A549 (cell line): ENCODE measurements at regions not wholly inside any gene's neighbourhood (a gene's known extent, or its start where the extent isn't known, plus 50 kb on each side); places are given as distances from the start of the nearest gene placed in this dataset.

Experiments
- ATAC-seq, 2 experiments: fragments of 200-7000 bp in 1 of 2; fragments of >200 bp in 1 of 2; cut with Nextera tagmentation in 1 of 2; cut with Tn5 transposase in 1 of 2; 3 replicates each; pipeline versions ENCODE4 v1.8.0 to v1.9.1; 2018 to 2020; ENCODE audit warnings: mild to moderate bottlenecking in 1 of 2, moderate library complexity in 1 of 2
- CTCF ChIA-PET: fragments of 300-600 bp; sonication (Branson Sonifier 250); formaldehyde crosslinking; extraction: SDS; loops from one replicate; lab custom pipeline; 2021; ENCODE audit warnings: antibody characterized with exemption, inconsistent platforms; lab: Yijun Ruan, JAX
- POLR2A ChIA-PET: fragments of 350-600 bp; formaldehyde crosslinking; extraction: SDS; loops from one replicate; lab custom pipeline; 2021; ENCODE audit warnings: antibody characterized with exemption, inconsistent platforms; lab: Yijun Ruan, JAX
- DNase-seq, 2 experiments: peaks; one replicate each; pipeline versions ENCODE4 v3.0.0 to v3.0.0-alpha.2; 2011 to 2016; ENCODE audit warnings: low read depth in 1 of 2, low spot score in 1 of 2
- FAIRE-seq: peaks from 2 replicates; lab custom pipeline; 2011; peaks lifted over from hg19 to GRCh38; lab: Jason Lieb, UNC
- H3K27ac ChIP-seq, 2 experiments: fragments of >200 bp; sonication (Bioruptor Twin); formaldehyde crosslinking; 3 replicates each; pipeline ENCODE4 v1.5.1; 2016 to 2017
- H3K4me1 ChIP-seq: fragments of >200 bp; sonication (Bioruptor Twin); formaldehyde crosslinking; 3 replicates; pipeline ENCODE4 v1.6.1; 2016
- H3K4me2 ChIP-seq: fragments of >200 bp; sonication (Bioruptor Twin); formaldehyde crosslinking; 3 replicates; pipeline ENCODE4 v1.6.1; 2016
- H3K4me3 ChIP-seq: fragments of >200 bp; sonication (Bioruptor Twin); formaldehyde crosslinking; 3 replicates; pipeline ENCODE4 v1.5.1; 2016
- H3K9me3 ChIP-seq: fragments of >200 bp; sonication (Bioruptor Twin); formaldehyde crosslinking; 3 replicates; pipeline ENCODE4 v1.6.1; 2016
- CBX8 ChIP-seq: fragments of 200-600 bp; sonication (generic); IDR thresholded peaks from 2 replicates; pipeline ENCODE4 v1.6.1; 2016
- EHF ChIP-seq: fragments of 250-450 bp; sonication (Bioruptor Pico); IDR thresholded peaks from 2 replicates; pipeline ENCODE4 v1.5.0; 2020; ENCODE audit warnings: mild to moderate bottlenecking
- EHMT2 ChIP-seq: fragments of 200-600 bp; sonication (generic); IDR thresholded peaks from 2 replicates; pipeline ENCODE4 v1.6.1; 2016; ENCODE audit warnings: antibody characterized with exemption, low read depth, mild to moderate bottlenecking, moderate library complexity
- EP300 ChIP-seq, 2 experiments: fragments of >200 bp; sonication (Bioruptor Twin); formaldehyde crosslinking; IDR thresholded peaks; 2 replicates in 1 of 2; 3 replicates in 1 of 2; pipeline ENCODE4 v1.6.1; 2016 to 2017
- ESRRA ChIP-seq: fragments of 150-350 bp; IDR thresholded peaks from 2 replicates; pipeline ENCODE4 v1.6.1; 2014; ENCODE audit warnings: mild to moderate bottlenecking, low read length, borderline replicate concordance
- FOSB ChIP-seq: fragments of 250-450 bp; sonication (Bioruptor Pico); IDR thresholded peaks from 2 replicates; pipeline ENCODE4 v1.5.0; 2020; ENCODE audit warnings: mild to moderate bottlenecking, moderate library complexity
- FOSL2 ChIP-seq, 2 experiments: fragments of 450-650 bp in 1 of 2; fragments of >200 bp in 1 of 2; sonication (Bioruptor Twin) in 1 of 2; formaldehyde crosslinking; IDR thresholded peaks; 2 replicates each; pipeline versions ENCODE4 v1.5.0 to v1.6.1; 2016 to 2020; ENCODE audit warnings: mild to moderate bottlenecking in 1 of 2, moderate library complexity in 1 of 2
- FOXS1 ChIP-seq: fragments of 250-450 bp; sonication (Bioruptor Pico); IDR thresholded peaks from 2 replicates; pipeline ENCODE4 v1.5.0; 2020; ENCODE audit warnings: mild to moderate bottlenecking, moderate library complexity
- HDAC2 ChIP-seq: fragments of 200-600 bp; sonication (generic); IDR thresholded peaks from 2 replicates; pipeline ENCODE4 v1.6.1; 2016
- HOXA7 ChIP-seq: fragments of 250-450 bp; sonication (Bioruptor Pico); IDR thresholded peaks from 2 replicates; pipeline ENCODE4 v1.5.0; 2020; ENCODE audit warnings: mild to moderate bottlenecking, moderate library complexity
- HOXB13 ChIP-seq: fragments of 250-450 bp; sonication (Bioruptor Pico); IDR thresholded peaks from 2 replicates; pipeline ENCODE4 v1.5.0; 2020; ENCODE audit warnings: low read depth, mild to moderate bottlenecking, moderate library complexity
- KDM5A ChIP-seq: fragments of 200-600 bp; sonication (generic); IDR thresholded peaks from 2 replicates; pipeline ENCODE4 v1.6.1; 2016; ENCODE audit warnings: antibody characterized with exemption, mild to moderate bottlenecking
- MAFK ChIP-seq: fragments of 450-650 bp; IDR thresholded peaks from 2 replicates; pipeline ENCODE4 v1.6.1; 2014; ENCODE audit not compliant: partially characterized antibody
- NFE2L2 ChIP-seq: fragments of 150-350 bp; conservative IDR thresholded peaks from 2 replicates; pipeline ENCODE4 v1.6.1; 2014; ENCODE audit warnings: low read length
- NR3C1 ChIP-seq: fragments of >200 bp; sonication (Bioruptor Twin); formaldehyde crosslinking; IDR thresholded peaks from 3 replicates; pipeline ENCODE4 v1.6.1; 2017
- PHF8 ChIP-seq: fragments of 200-600 bp; sonication (generic); IDR thresholded peaks from 2 replicates; pipeline ENCODE4 v1.6.1; 2016; ENCODE audit warnings: low read depth, mild to moderate bottlenecking, antibody characterized with exemption, moderate library complexity, borderline replicate concordance
- RARB ChIP-seq: fragments of 250-450 bp; sonication (Bioruptor Pico); IDR thresholded peaks from 2 replicates; pipeline ENCODE4 v1.8.0; 2021; ENCODE audit warnings: mild to moderate bottlenecking, moderate library complexity
- SMC3 ChIP-seq: fragments of >200 bp; sonication (Bioruptor Twin); formaldehyde crosslinking; IDR thresholded peaks from 3 replicates; pipeline ENCODE4 v1.6.1; 2018; ENCODE audit warnings: inconsistent platforms
- ZNF302 ChIP-seq: fragments of 250-450 bp; sonication (Bioruptor Pico); IDR thresholded peaks from 2 replicates; pipeline ENCODE4 v1.9.0; 2021; ENCODE audit warnings: inconsistent platforms, mild to moderate bottlenecking, moderate library complexity
- ZSCAN20 ChIP-seq: fragments of 250-450 bp; sonication (Bioruptor Pico); IDR thresholded peaks from 2 replicates; pipeline ENCODE4 v1.8.0; 2022; ENCODE audit warnings: mild to moderate bottlenecking, moderate library complexity
- WGBS: methylation state at CpG from one replicate; pipeline ENCODE4 v1.1.6; 2017; ENCODE audit errors: missing lambda C conversion rate; 5-methylcytosine and 5-hydroxymethylcytosine counted together
- TF ChIP-seq, protein P1 (sequence below): fragments of >200 bp; sonication (Bioruptor Twin); formaldehyde crosslinking; IDR thresholded peaks from 2 replicates; pipeline ENCODE4 v1.6.1; 2016
- TF ChIP-seq, protein P2 (sequence below): fragments of 250-450 bp; sonication (Bioruptor Pico); IDR thresholded peaks from 2 replicates; pipeline ENCODE4 v1.5.0; 2021; ENCODE audit warnings: mild to moderate bottlenecking, moderate library complexity, borderline replicate concordance
- TF ChIP-seq, protein P3 (sequence below): fragments of 450-650 bp; IDR thresholded peaks from 2 replicates; pipeline ENCODE4 v1.6.1; 2014; ENCODE audit warnings: antibody characterized with exemption
- TF ChIP-seq, protein P4 (sequence below): fragments of >200 bp; sonication (Bioruptor Twin); formaldehyde crosslinking; IDR thresholded peaks from 3 replicates; pipeline ENCODE4 v1.5.1; 2016

DNA sequence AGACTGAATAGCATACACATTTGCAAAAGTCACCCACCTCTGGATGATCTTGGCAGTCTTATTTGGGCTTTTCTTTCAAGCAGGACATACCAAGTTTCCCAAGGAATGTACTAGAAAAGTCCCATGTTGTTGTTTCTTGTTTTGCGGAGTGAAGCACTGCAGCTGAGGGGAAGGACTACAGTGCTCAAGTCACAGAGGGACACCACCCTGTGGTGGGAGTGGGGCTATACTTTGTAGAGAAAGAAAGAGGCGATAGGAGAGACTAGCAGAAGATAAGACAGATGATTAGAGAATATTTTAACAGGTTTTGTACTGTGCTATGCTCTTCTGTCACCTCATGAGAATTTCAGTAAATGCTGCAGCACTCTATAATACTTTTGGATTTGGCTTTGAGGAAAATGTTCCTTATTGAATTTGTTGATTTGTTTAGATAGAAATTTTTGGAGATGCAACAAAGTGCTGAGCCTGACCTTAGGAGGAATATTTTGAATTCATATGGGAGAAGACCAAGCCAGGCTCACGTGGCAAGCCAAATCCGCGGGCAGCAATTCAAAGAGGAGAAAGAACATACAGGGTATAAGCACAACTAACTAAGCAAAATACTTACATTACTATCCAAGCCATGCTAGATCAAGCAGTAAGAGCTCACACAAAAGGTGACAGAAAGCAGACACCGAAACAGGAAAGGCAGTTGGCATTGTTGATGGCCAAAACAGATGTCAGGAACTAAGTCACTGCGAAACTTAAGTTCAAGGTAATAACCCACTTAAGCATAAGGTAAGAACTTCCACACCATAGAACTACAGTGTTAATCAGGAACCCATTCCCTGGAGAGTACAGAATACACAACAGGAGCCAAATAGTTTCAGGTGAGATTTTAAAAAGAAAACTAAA, 280.3 kb upstream of the INTU start:
- Histone ChIP-seq H3K4me3 (no peak overlapping the region), H3K4me1 (no peaks in the 10 kb centered on the region), H3K9me3 (no peaks in the 10 kb centered on the region), H3K27ac (no peak overlapping the region), H3K4me2 (no peak overlapping the region)
- FAIRE-seq (no peak), DNase-seq (no peak), ATAC-seq (no peak)
- ChIA-PET POLR2A (no interaction called here), CTCF (no interaction called here)
- no peak for TF ChIP-seq FOXS1 (CRISPR knock-in tag)
- no peak for TF ChIP-seq RARB (CRISPR knock-in tag)
- TF ChIP-seq NFE2L2, result no peak
- no peak for TF ChIP-seq HOXB13 (CRISPR knock-in tag)
- no peak for TF ChIP-seq NR3C1
- TF ChIP-seq EP300 (IDR thresholded peaks at IDR 0.05), result no peak
- TF ChIP-seq ZSCAN20, result no peak
- TF ChIP-seq, protein P1, sequence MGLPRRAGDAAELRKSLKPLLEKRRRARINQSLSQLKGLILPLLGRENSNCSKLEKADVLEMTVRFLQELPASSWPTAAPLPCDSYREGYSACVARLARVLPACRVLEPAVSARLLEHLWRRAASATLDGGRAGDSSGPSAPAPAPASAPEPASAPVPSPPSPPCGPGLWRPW, result no peak
- no peak for TF ChIP-seq EHMT2
- TF ChIP-seq ESRRA, result no peak
- no peak for TF ChIP-seq CBX8
- TF ChIP-seq ZNF302 (CRISPR knock-in tag), result no peak
- TF ChIP-seq, protein P2, sequence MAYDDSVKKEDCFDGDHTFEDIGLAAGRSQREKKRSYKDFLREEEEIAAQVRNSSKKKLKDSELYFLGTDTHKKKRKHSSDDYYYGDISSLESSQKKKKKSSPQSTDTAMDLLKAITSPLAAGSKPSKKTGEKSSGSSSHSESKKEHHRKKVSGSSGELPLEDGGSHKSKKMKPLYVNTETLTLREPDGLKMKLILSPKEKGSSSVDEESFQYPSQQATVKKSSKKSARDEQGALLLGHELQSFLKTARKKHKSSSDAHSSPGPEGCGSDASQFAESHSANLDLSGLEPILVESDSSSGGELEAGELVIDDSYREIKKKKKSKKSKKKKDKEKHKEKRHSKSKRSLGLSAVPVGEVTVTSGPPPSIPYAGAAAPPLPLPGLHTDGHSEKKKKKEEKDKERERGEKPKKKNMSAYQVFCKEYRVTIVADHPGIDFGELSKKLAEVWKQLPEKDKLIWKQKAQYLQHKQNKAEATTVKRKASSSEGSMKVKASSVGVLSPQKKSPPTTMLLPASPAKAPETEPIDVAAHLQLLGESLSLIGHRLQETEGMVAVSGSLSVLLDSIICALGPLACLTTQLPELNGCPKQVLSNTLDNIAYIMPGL (CRISPR knock-in tag), result no peak
- TF ChIP-seq, protein P3, sequence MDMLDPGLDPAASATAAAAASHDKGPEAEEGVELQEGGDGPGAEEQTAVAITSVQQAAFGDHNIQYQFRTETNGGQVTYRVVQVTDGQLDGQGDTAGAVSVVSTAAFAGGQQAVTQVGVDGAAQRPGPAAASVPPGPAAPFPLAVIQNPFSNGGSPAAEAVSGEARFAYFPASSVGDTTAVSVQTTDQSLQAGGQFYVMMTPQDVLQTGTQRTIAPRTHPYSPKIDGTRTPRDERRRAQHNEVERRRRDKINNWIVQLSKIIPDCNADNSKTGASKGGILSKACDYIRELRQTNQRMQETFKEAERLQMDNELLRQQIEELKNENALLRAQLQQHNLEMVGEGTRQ, result no peak
- no peak for TF ChIP-seq FOSB (CRISPR knock-in tag)
- TF ChIP-seq PHF8, result no peak
- 50% methylated on average over 7 of the region's 7 CpGs for WGBS

DNA sequence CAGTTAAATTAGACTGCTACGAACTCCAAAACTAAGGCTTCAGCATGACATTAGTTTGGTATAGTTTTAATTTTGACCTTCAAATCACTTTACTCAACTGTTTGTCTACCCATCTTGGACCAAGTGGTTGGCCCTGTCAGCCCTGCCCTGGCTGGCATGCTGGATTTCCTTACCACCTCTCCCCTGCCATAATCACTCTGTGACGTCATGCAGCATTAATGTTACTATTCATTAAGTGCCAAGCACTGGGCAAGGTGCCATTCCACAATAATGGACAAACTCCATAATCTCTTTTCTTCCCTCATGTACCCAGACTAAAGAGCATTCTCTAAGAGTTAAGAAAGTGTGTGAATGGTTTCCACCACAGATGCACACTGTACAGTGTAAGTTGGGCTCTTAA, 277.0 kb upstream of the INTU start:
- CTCF ChIA-PET, result no interaction called here
- TF ChIP-seq HOXA7 (no peak), FOSL2 (IDR thresholded peaks at IDR 0.05) (no peak), FOSL2 (CRISPR knock-in tag; IDR thresholded peaks at IDR 0.05) (no peak), EHF (no peak), SMC3 (no peak)
- TF ChIP-seq, all 56 proteins: peak for 0
- POLR2A ChIA-PET, result no interaction called here
- no peak for FAIRE-seq
- no peaks in the 10 kb centered on the region for H3K4me1 ChIP-seq
- H3K27ac ChIP-seq, result no peak overlapping the region
- no peak overlapping the region for H3K4me3 ChIP-seq
- no peak for DNase-seq
- H3K9me3 ChIP-seq, result no peaks in the 10 kb centered on the region
- H3K4me2 ChIP-seq, result no peak overlapping the region
- 5% methylated on average over 2 of the region's 2 CpGs for WGBS
- ATAC-seq, result no peak

DNA sequence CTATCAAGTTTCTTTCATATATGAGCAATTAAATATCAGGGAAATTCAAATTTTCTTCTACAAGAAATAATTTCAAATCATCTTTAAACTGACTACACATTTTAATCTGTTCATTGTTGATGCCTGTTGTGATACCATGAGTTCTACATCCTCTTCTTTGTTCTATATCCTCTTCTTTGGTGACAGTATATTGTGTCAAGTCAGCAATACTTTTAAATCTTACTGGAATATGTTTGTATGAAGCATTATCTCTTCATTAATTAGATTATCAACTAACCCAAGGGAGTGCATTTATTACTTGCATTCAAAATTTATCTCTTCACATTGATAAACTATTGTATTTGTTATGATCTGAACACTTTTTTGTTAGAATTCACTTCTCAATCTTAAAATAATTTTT, 275.0 kb upstream of the INTU start:
- ChIA-PET POLR2A (no interaction called here), CTCF (no interaction called here)
- Histone ChIP-seq H3K4me2 (no peak overlapping the region), H3K27ac (no peak overlapping the region), H3K4me3 (no peak overlapping the region), H3K9me3 (no peaks in the 10 kb centered on the region), H3K4me1 (no peaks in the 10 kb centered on the region)
- DNase-seq (no peak), ATAC-seq (no peak), FAIRE-seq (no peak)
- TF ChIP-seq MAFK (peak; percentile 83), HDAC2 (no peak), KDM5A (no peak), EP300 (IDR thresholded peaks at IDR 0.05) (no peak)
- TF ChIP-seq, protein P4, sequence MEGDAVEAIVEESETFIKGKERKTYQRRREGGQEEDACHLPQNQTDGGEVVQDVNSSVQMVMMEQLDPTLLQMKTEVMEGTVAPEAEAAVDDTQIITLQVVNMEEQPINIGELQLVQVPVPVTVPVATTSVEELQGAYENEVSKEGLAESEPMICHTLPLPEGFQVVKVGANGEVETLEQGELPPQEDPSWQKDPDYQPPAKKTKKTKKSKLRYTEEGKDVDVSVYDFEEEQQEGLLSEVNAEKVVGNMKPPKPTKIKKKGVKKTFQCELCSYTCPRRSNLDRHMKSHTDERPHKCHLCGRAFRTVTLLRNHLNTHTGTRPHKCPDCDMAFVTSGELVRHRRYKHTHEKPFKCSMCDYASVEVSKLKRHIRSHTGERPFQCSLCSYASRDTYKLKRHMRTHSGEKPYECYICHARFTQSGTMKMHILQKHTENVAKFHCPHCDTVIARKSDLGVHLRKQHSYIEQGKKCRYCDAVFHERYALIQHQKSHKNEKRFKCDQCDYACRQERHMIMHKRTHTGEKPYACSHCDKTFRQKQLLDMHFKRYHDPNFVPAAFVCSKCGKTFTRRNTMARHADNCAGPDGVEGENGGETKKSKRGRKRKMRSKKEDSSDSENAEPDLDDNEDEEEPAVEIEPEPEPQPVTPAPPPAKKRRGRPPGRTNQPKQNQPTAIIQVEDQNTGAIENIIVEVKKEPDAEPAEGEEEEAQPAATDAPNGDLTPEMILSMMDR, result no peak
